K562 (cell line): ENCODE measurements at regions not wholly inside any gene's neighbourhood (a gene's known extent, or its start where the extent isn't known, plus 50 kb on each side); places are given as distances from the start of the nearest gene placed in this dataset.

Source experiments
- ATAC-seq: fragments of 200-7000 bp; cut with Tn5 transposase; 3 replicates; pipeline ENCODE4 v1.9.1; 2020; ENCODE audit warnings: moderate library complexity
- BruUV-seq: library from RNA; stranded (reverse); fragments of 400-500 nt; replicated peaks from 2 replicates; lab custom pipeline; 2021; lab: Mats Ljungman, UMichigan
- CTCF ChIA-PET: fragments of 300-600 bp; formaldehyde crosslinking; extraction: SDS; loops from one replicate; lab custom pipeline; 2021; ENCODE audit warnings: low intra/inter-chr PET ratio; lab: Yijun Ruan, JAX
- POLR2A ChIA-PET: fragments of 300-600, 350-650 bp; sonication (Branson Sonifier 250); formaldehyde crosslinking; extraction: SDS; loops from one replicate; lab custom pipeline; 2021; ENCODE audit warnings: antibody characterized with exemption, inconsistent platforms; lab: Yijun Ruan, JAX
- DNase-seq, 4 experiments: peaks; one replicate each; pipeline versions ENCODE4 v3.0.0 to v3.0.0-alpha.2; 2011 to 2018; ENCODE audit warnings: low spot score in 3 of 4, mixed read lengths in 3 of 4; ENCODE audit errors: extremely low read depth in 1 of 4
- FAIRE-seq: peaks from 2 replicates; lab custom pipeline; 2011; peaks lifted over from hg19 to GRCh38; lab: Jason Lieb, UNC
- H2AFZ ChIP-seq: 2 replicates; pipeline ENCODE4 v1.6.0; 2011; ENCODE audit warnings: low read depth, low read length, control low read depth, inconsistent platforms
- H3K27ac ChIP-seq: fragments of 200-600 bp; 3 replicates; pipeline ENCODE4 v1.8.0; 2011; ENCODE audit warnings: low read depth, mild to moderate bottlenecking, control low read depth, inconsistent platforms, low read length, moderate library complexity, mixed read lengths; ENCODE audit errors: extremely low read depth
- H3K27me3 ChIP-seq, 2 experiments: fragments of 300-600 bp in 1 of 2; 2 replicates in 1 of 2; 3 replicates in 1 of 2; pipeline versions ENCODE4 v1.6.0 to v1.8.0; 2011; ENCODE audit warnings: inconsistent platforms in 2 of 2, low read length in 2 of 2, mild to moderate bottlenecking in 1 of 2, mixed read lengths in 1 of 2, moderate library complexity in 1 of 2; ENCODE audit not compliant: control insufficient read depth in 2 of 2, insufficient read depth in 2 of 2
- H3K36me3 ChIP-seq: fragments of 300-600 bp; 3 replicates; pipeline ENCODE4 v1.8.0; 2011; ENCODE audit warnings: mild to moderate bottlenecking, low read length, inconsistent platforms; ENCODE audit not compliant: control insufficient read depth, insufficient read depth
- H3K4me1 ChIP-seq, 2 experiments: fragments of 200-600 bp in 1 of 2; replicated peaks in 1 of 2; 2 replicates in 1 of 2; 3 replicates in 1 of 2; pipeline versions ENCODE4 v1.5.1 to v1.8.0; 2011; ENCODE audit warnings: inconsistent platforms in 2 of 2, low read length in 2 of 2, mild to moderate bottlenecking in 1 of 2, mixed read lengths in 1 of 2, moderate library complexity in 1 of 2; ENCODE audit not compliant: control insufficient read depth in 2 of 2, insufficient read depth in 2 of 2
- H3K4me2 ChIP-seq: 2 replicates; pipeline ENCODE4 v1.6.1; 2011; ENCODE audit warnings: low read length, control low read depth, inconsistent platforms, mixed read lengths; ENCODE audit not compliant: insufficient read depth
- H3K4me3 ChIP-seq: fragments of 200-600 bp; sonication (generic), shearing (Covaris generic); 2 replicates; pipeline ENCODE4 v1.5.1; 2016; ENCODE audit warnings: control low read depth, inconsistent platforms
- H3K79me2 ChIP-seq: fragments of 200-600 bp; 3 replicates; pipeline ENCODE4 v1.8.0; 2011; ENCODE audit warnings: low read length, inconsistent platforms; ENCODE audit not compliant: control insufficient read depth, insufficient read depth
- H3K9ac ChIP-seq, 2 experiments: 2 replicates each; pipeline versions ENCODE4 v1.6.0 to v1.6.1; 2011; ENCODE audit warnings: low read depth in 2 of 2, low read length in 2 of 2, control low read depth in 1 of 2, inconsistent platforms in 1 of 2, mild to moderate bottlenecking in 1 of 2, mixed read lengths in 1 of 2; ENCODE audit not compliant: insufficient read depth in 1 of 2
- H3K9me1 ChIP-seq: one replicate; pipeline ENCODE4 v1.6.0; 2011; ENCODE audit warnings: inconsistent platforms, mild to moderate bottlenecking, low read length, moderate library complexity; ENCODE audit not compliant: control insufficient read depth, insufficient read depth
- H3K9me3 ChIP-seq: replicated peaks from 2 replicates; pipeline ENCODE4 v1.5.1; 2011; ENCODE audit warnings: low read depth, low read length, inconsistent platforms; ENCODE audit not compliant: control insufficient read depth, insufficient read depth
- H4K20me1 ChIP-seq: replicated peaks from 2 replicates; pipeline ENCODE4 v1.6.1; 2011; ENCODE audit warnings: low read length, inconsistent platforms, mixed read lengths; ENCODE audit not compliant: control insufficient read depth, insufficient read depth
- CBFA2T2 ChIP-seq: fragments of 450-650 bp; conservative IDR thresholded peaks from 2 replicates; pipeline ENCODE4 v1.6.1; 2017; ENCODE audit warnings: mild to moderate bottlenecking
- CBX2 ChIP-seq: fragments of 200-600 bp; sonication (generic); IDR thresholded peaks from one replicate; pipeline ENCODE4 v1.6.1; 2012; ENCODE audit warnings: mild to moderate bottlenecking, low read length, inconsistent platforms; ENCODE audit not compliant: insufficient read depth, poor library complexity, severe bottlenecking
- CEBPG ChIP-seq, 3 experiments: fragments of 200-800 bp in 1 of 3; sonication (Bioruptor generic) in 1 of 3; sonication (generic) in 1 of 3; formaldehyde crosslinking in 1 of 3; IDR thresholded peaks in 2 of 3; conservative IDR thresholded peaks in 1 of 3; 2 replicates each; pipeline versions ENCODE4 v1.6.1 to v1.8.0; 2016 to 2022; ENCODE audit warnings: missing compliant biosample characterization in 2 of 3, missing genetic modification characterization in 2 of 3, mild to moderate bottlenecking in 1 of 3, missing genetic modification reagents in 1 of 3
- CHD1 ChIP-seq: fragments of 200-600 bp; sonication (generic); IDR thresholded peaks from one replicate; pipeline ENCODE4 v1.6.1; 2012; ENCODE audit warnings: mild to moderate bottlenecking, moderate library complexity, low read length, inconsistent platforms
- FOXK1 ChIP-seq: sonication (generic); formaldehyde crosslinking; IDR thresholded peaks from 2 replicates; pipeline ENCODE4 v1.8.0; 2022; ENCODE audit warnings: missing genetic modification reagents, mild to moderate bottlenecking, borderline replicate concordance
- KAT8 ChIP-seq: fragments of 450-650 bp; IDR thresholded peaks from 2 replicates; pipeline ENCODE4 v1.6.1; 2016; ENCODE audit warnings: low read depth, mild to moderate bottlenecking
- SMAD3 ChIP-seq: fragments of 450-650 bp; formaldehyde crosslinking; conservative IDR thresholded peaks from 2 replicates; pipeline ENCODE4 v1.4.0; 2020; ENCODE audit warnings: mild to moderate bottlenecking
- SNIP1 ChIP-seq: fragments of 450-650 bp; IDR thresholded peaks from 2 replicates; pipeline ENCODE4 v1.7.1; 2017; ENCODE audit warnings: low read depth, mild to moderate bottlenecking
- TRIM28 ChIP-seq: fragments of 450-650 bp; IDR thresholded peaks from 2 replicates; pipeline ENCODE4 v1.6.1; 2017
- XRCC3 ChIP-seq: fragments of 450-650 bp; IDR thresholded peaks from 2 replicates; pipeline ENCODE4 v1.6.1; 2017; ENCODE audit warnings: mild to moderate bottlenecking, moderate library complexity
- ZNF165 ChIP-seq: fragments of 250-450 bp; sonication (Bioruptor Pico); IDR thresholded peaks from 2 replicates; pipeline ENCODE4 v1.4.0; 2020; ENCODE audit warnings: borderline replicate concordance
- ZNF184 ChIP-seq: sonication (generic); formaldehyde crosslinking; IDR thresholded peaks from 2 replicates; pipeline ENCODE4 v1.5.0; 2020; ENCODE audit warnings: missing genetic modification reagents
- ZSCAN32 ChIP-seq: fragments of 450-650 bp; formaldehyde crosslinking; IDR thresholded peaks from 2 replicates; pipeline ENCODE4 v1.4.0; 2020; ENCODE audit warnings: mild to moderate bottlenecking, moderate library complexity
- WGBS: fragments of 100-300 bp; shearing (Covaris generic); methylation state at CpG from one replicate; pipeline ENCODE4 v1.1.6; 2016; ENCODE audit warnings: low coverage, mixed read lengths; ENCODE audit not compliant: insufficient coverage; ENCODE audit errors: missing lambda C conversion rate; 5-methylcytosine and 5-hydroxymethylcytosine counted together
- in situ Hi-C: fragments of 300-500 bp; cut with MboI; formaldehyde crosslinking; loops from 4 replicates; pipeline ENCODE4 v1.15.0; 2018; ENCODE audit warnings: inconsistent platforms, mixed read lengths
- intact Hi-C: fragments of 100-400 bp; cut with micrococcal nuclease; formaldehyde crosslinking; loops from 2 replicates; pipeline ENCODE4 v1.14.2; 2022
- TF ChIP-seq, protein P1 (sequence below), 2 experiments: fragments of 450-650 bp; IDR thresholded peaks; 2 replicates each; pipeline ENCODE4 v1.6.1; 2016

DNA sequence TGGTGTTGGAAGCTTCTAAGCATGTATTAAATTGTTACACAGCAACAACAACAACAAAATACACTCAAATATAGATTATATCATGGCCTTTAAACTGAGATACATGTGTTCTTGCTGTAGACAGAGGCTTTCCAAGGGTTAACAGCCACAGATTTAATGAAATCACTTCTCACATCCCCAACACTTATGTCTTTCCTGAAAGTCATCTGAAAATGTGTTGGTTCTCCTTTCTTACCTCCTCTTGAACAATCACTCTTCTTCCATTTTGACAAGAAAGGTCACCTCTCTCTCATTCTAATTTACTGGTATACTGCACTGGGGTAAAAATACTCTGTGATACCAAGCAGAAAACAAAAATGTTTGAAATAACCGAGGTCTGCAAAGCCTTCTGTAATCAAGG, 507.3 kb upstream of the KCNMB2 start (continued):
- TF ChIP-seq, protein P1, sequence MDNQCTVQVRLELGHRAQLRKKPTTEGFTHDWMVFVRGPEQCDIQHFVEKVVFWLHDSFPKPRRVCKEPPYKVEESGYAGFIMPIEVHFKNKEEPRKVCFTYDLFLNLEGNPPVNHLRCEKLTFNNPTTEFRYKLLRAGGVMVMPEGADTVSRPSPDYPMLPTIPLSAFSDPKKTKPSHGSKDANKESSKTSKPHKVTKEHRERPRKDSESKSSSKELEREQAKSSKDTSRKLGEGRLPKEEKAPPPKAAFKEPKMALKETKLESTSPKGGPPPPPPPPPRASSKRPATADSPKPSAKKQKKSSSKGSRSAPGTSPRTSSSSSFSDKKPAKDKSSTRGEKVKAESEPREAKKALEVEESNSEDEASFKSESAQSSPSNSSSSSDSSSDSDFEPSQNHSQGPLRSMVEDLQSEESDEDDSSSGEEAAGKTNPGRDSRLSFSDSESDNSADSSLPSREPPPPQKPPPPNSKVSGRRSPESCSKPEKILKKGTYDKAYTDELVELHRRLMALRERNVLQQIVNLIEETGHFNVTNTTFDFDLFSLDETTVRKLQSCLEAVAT (IDR thresholded peaks at IDR 0.05): no peak
- TF ChIP-seq CHD1 (no peak), SNIP1 (no peak), CBFA2T2 (no peak), XRCC3 (no peak), TRIM28 (no peak), SMAD3 (CRISPR knock-in tag) (no peak), KAT8 (no peak)

DNA sequence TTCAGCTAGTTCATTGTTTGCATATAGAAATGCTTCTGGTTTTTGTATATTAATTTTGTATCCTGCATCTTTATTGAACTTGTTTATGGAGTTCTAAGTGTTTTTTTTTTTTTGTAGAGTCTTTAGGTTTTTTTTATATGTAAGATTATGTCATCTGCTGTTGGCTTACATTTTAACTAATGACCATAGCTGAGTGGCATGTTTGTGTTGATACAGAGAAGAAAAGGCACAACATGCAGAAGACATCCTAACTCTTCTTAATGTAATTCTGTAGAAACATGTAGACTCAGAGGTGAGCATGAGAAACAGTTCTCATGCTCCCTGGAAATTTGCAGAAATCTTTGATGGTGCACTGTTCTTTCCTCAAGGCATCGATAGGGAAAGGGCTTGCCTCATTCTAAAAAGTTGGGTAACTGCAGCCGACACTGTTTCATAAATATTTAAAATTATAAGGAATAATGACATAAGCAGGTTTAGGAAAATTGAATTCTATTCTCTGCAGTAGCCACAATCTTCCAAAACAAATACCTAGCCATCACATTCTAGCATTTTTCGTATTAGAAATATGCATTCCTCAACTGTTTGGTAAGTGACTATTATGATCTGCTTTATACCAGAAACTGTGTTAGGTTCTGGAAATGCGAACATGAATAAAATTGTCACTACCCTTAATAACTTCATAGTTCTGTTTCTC, 499.6 kb upstream of the KCNMB2 start:
- H3K9ac ChIP-seq: no peak overlapping the region
- no peaks in the 10 kb centered on the region for H3K79me2 ChIP-seq
- H3K36me3 ChIP-seq: no peaks in the 10 kb centered on the region
- in situ Hi-C loops: no loop called here
- no peak overlapping the region for H3K27ac ChIP-seq
- H3K9me3 ChIP-seq: no peaks in the 10 kb centered on the region
- ChIA-PET CTCF (no interaction called here), POLR2A (no interaction called here)
- no peak for ATAC-seq
- no peak for FAIRE-seq
- no peaks in the 10 kb centered on the region for H3K27me3 ChIP-seq
- TF ChIP-seq FOXK1 (CRISPR knock-in tag): no peak
- TF ChIP-seq ZNF184: no peak
- no peak for TF ChIP-seq ZNF165 (CRISPR knock-in tag)
- no peak for TF ChIP-seq CEBPG (CRISPR knock-in tag; IDR thresholded peaks at IDR 0.05)
- no peak for TF ChIP-seq CEBPG (tag; conservative IDR thresholded peaks at IDR 0.05 in 1 of 2, IDR thresholded peaks at IDR 0.05 in 1 of 2)
- TF ChIP-seq ZSCAN32 (CRISPR knock-in tag): no peak
- no peak for TF ChIP-seq CBX2
- TF ChIP-seq, all 486 proteins: peak for 0
- intact Hi-C loops: no loop called here
- Histone ChIP-seq H2AFZ (no peak overlapping the region), H3K9me1 (no peaks in the 10 kb centered on the region), H3K4me3 (no peak overlapping the region), H4K20me1 (no peaks in the 10 kb centered on the region), H3K4me1 (no peaks in the 10 kb centered on the region), H3K4me2 (no peak overlapping the region)
- no peak for DNase-seq
- 13% methylated on average over 4 of the region's 4 CpGs for WGBS
- no TSS peak for BruUV-seq
